Esophagus squamous epithelium (tissue), 4 donors: ENCODE measurements at regions not wholly inside any gene's neighbourhood (a gene's known extent, or its start where the extent isn't known, plus 50 kb on each side); places are given as distances from the start of the nearest gene placed in this dataset.

Source experiments
- POLR2A ChIP-seq, 4 donors: fragments of 450-650 bp; IDR thresholded peaks; one replicate each; pipeline ENCODE4 v1.6.1; 2017; ENCODE audit warnings: antibody characterized with exemption in 4 of 4, mild to moderate bottlenecking in 4 of 4, moderate library complexity in 3 of 4
- TF ChIP-seq, protein P1 (sequence below), 6 experiments: fragments of 450-650 bp in 4 of 6; fragments of 200-600 bp in 2 of 6; sonication (generic) in 2 of 6; IDR thresholded peaks; one replicate each; pipeline ENCODE4 v1.5.1; 2016 to 2019; ENCODE audit warnings: antibody characterized with exemption in 6 of 6, mild to moderate bottlenecking in 4 of 6, moderate library complexity in 4 of 6

- TF ChIP-seq, protein P1, sequence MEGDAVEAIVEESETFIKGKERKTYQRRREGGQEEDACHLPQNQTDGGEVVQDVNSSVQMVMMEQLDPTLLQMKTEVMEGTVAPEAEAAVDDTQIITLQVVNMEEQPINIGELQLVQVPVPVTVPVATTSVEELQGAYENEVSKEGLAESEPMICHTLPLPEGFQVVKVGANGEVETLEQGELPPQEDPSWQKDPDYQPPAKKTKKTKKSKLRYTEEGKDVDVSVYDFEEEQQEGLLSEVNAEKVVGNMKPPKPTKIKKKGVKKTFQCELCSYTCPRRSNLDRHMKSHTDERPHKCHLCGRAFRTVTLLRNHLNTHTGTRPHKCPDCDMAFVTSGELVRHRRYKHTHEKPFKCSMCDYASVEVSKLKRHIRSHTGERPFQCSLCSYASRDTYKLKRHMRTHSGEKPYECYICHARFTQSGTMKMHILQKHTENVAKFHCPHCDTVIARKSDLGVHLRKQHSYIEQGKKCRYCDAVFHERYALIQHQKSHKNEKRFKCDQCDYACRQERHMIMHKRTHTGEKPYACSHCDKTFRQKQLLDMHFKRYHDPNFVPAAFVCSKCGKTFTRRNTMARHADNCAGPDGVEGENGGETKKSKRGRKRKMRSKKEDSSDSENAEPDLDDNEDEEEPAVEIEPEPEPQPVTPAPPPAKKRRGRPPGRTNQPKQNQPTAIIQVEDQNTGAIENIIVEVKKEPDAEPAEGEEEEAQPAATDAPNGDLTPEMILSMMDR (IDR thresholded peaks at IDR 0.05): no peak
- TF ChIP-seq POLR2A (IDR thresholded peaks at IDR 0.05): no peak
Measured at GRCh38 chr3:194256040-194256945, 94.8 kb downstream of the CPN2 start.
